IMR-90 (cell line): ENCODE measurements at regions not wholly inside any gene's neighbourhood (a gene's known extent, or its start where the extent isn't known, plus 50 kb on each side); places are given as distances from the start of the nearest gene placed in this dataset.

Source experiments
- ATAC-seq: fragments of 200-7000 bp; cut with Tn5 transposase; 2 replicates; pipeline ENCODE4 v1.9.1; 2020; ENCODE audit warnings: low read depth, mild to moderate bottlenecking, moderate library complexity
- BruUV-seq: library from RNA; stranded (reverse); fragments of 400-500 nt; replicated peaks from 2 replicates; lab custom pipeline; 2021; lab: Mats Ljungman, UMichigan
- CTCF ChIA-PET: fragments of 300-600 bp; formaldehyde crosslinking; extraction: SDS; loops from one replicate; lab custom pipeline; 2021; ENCODE audit warnings: antibody characterized with exemption; lab: Yijun Ruan, JAX
- POLR2A ChIA-PET: fragments of 300-600 bp; sonication (Branson Sonifier 250); formaldehyde crosslinking; loops from one replicate; lab custom pipeline; 2022; ENCODE audit warnings: antibody characterized with exemption; ENCODE audit not compliant: unreplicated experiment; lab: Charles Lee
- DNase-seq: peaks from one replicate; pipeline ENCODE4 v3.0.0; 2013
- H2AFZ ChIP-seq: replicated peaks from 2 replicates; pipeline ENCODE3; 2013; ENCODE audit warnings: low read length, mild to moderate bottlenecking; ENCODE audit not compliant: poor library complexity
- H2AK5ac ChIP-seq: 2 replicates; pipeline ENCODE4 v1.6.1; 2013; ENCODE audit warnings: low read depth, low read length, inconsistent platforms
- H2AK9ac ChIP-seq: replicated peaks from 2 replicates; pipeline ENCODE3; 2013; ENCODE audit warnings: mild to moderate bottlenecking, low read depth, low read length, moderate library complexity; ENCODE audit not compliant: poor library complexity
- H2BK120ac ChIP-seq: 2 replicates; pipeline ENCODE4 v1.6.1; 2013; ENCODE audit warnings: low read depth, low read length, inconsistent platforms
- H2BK15ac ChIP-seq: 3 replicates; pipeline ENCODE4 v1.6.1; 2013; ENCODE audit warnings: low read depth, low read length, inconsistent platforms
- H2BK20ac ChIP-seq: 2 replicates; pipeline ENCODE4 v1.6.1; 2013; ENCODE audit warnings: low read depth, mild to moderate bottlenecking, inconsistent platforms, low read length, moderate library complexity
- H2BK5ac ChIP-seq: 2 replicates; pipeline ENCODE4 v1.6.1; 2013; ENCODE audit warnings: mild to moderate bottlenecking, low read depth, low read length, inconsistent platforms; ENCODE audit not compliant: poor library complexity, severe bottlenecking
- H3K14ac ChIP-seq: replicated peaks from 2 replicates; pipeline ENCODE4 v1.6.1; 2013; ENCODE audit warnings: low read depth, low read length, inconsistent platforms
- H3K18ac ChIP-seq: 2 replicates; pipeline ENCODE4 v1.6.1; 2013; ENCODE audit warnings: low read depth, low read length, control low read depth
- H3K23ac ChIP-seq: 2 replicates; pipeline ENCODE4 v1.6.1; 2013; ENCODE audit warnings: low read depth, low read length, inconsistent platforms
- H3K27ac ChIP-seq: 2 replicates; pipeline ENCODE4 v1.5.1; 2013; ENCODE audit warnings: mild to moderate bottlenecking, control low read depth, low read length; ENCODE audit not compliant: insufficient read depth
- H3K27me3 ChIP-seq: 2 replicates; pipeline ENCODE4 v1.6.1; 2013; ENCODE audit warnings: low read length; ENCODE audit not compliant: control insufficient read depth, insufficient read depth
- H3K36me3 ChIP-seq: 2 replicates; pipeline ENCODE4 v1.6.1; 2013; ENCODE audit warnings: low read length, mixed read lengths; ENCODE audit not compliant: control insufficient read depth, insufficient read depth
- H3K4ac ChIP-seq: 2 replicates; pipeline ENCODE4 v1.6.1; 2013; ENCODE audit warnings: low read depth, low read length, inconsistent platforms
- H3K4me1 ChIP-seq: 2 replicates; pipeline ENCODE4 v1.6.1; 2013; ENCODE audit warnings: low read length, mixed read lengths; ENCODE audit not compliant: control insufficient read depth, insufficient read depth
- H3K4me2 ChIP-seq: 2 replicates; pipeline ENCODE4 v1.6.1; 2013; ENCODE audit warnings: low read depth, mild to moderate bottlenecking, control low read depth, low read length, moderate library complexity
- H3K4me3 ChIP-seq: 2 replicates; pipeline ENCODE4 v1.5.1; 2013; ENCODE audit warnings: low read depth, mild to moderate bottlenecking, control low read depth, low read length, moderate library complexity; ENCODE audit not compliant: insufficient read depth
- H3K56ac ChIP-seq: 2 replicates; pipeline ENCODE4 v1.6.1; 2013; ENCODE audit warnings: low read length, inconsistent platforms; ENCODE audit not compliant: insufficient read depth; ENCODE audit errors: extremely low read depth
- H3K79me1 ChIP-seq, 2 experiments: 2 replicates each; pipeline ENCODE4 v1.6.1; 2013; ENCODE audit warnings: low read length in 2 of 2, inconsistent platforms in 1 of 2, low read depth in 1 of 2
- H3K9ac ChIP-seq: 2 replicates; pipeline ENCODE4 v1.6.1; 2013; ENCODE audit warnings: low read depth, low read length, control low read depth
- H3K9me1 ChIP-seq: 2 replicates; pipeline ENCODE4 v1.6.1; 2013; ENCODE audit warnings: low read length, inconsistent platforms; ENCODE audit not compliant: insufficient read depth
- H3K9me3 ChIP-seq: 2 replicates; pipeline ENCODE4 v1.6.1; 2013; ENCODE audit warnings: low read length; ENCODE audit not compliant: control insufficient read depth, insufficient read depth
- H4K20me1 ChIP-seq: 2 replicates; pipeline ENCODE4 v1.6.1; 2013; ENCODE audit warnings: low read length, inconsistent platforms; ENCODE audit not compliant: insufficient read depth
- H4K5ac ChIP-seq: 2 replicates; pipeline ENCODE4 v1.6.1; 2013; ENCODE audit warnings: mild to moderate bottlenecking, low read depth, low read length, control low read depth
- H4K8ac ChIP-seq, 2 experiments: 2 replicates each; pipeline ENCODE4 v1.6.1; 2013; ENCODE audit warnings: low read depth in 2 of 2, low read length in 2 of 2, control low read depth in 1 of 2, inconsistent platforms in 1 of 2
- H4K91ac ChIP-seq: 2 replicates; pipeline ENCODE4 v1.6.1; 2013; ENCODE audit warnings: low read depth, low read length, inconsistent platforms; ENCODE audit not compliant: insufficient read depth
- CHD1 ChIP-seq: IDR thresholded peaks from 2 replicates; pipeline ENCODE4 v1.6.1; 2012; ENCODE audit warnings: low read depth, low read length, improper control_type of control experiment
- RCOR1 ChIP-seq: IDR thresholded peaks from 2 replicates; pipeline ENCODE4 v1.6.1; 2012; ENCODE audit warnings: mild to moderate bottlenecking, low read length, improper control_type of control experiment; ENCODE audit not compliant: insufficient replicate concordance
- RFX5 ChIP-seq: IDR thresholded peaks from 2 replicates; pipeline ENCODE4 v1.8.0; 2012; ENCODE audit warnings: low read depth, mild to moderate bottlenecking, low read length, moderate library complexity
- WGBS, 2 experiments: methylation state at CpG; one replicate each; pipeline versions ENCODE4 v1.1.5 to v1.1.7; 2013; ENCODE audit warnings: missing lambda C conversion rate in 2 of 2; ENCODE audit not compliant: insufficient read length in 1 of 2; ENCODE audit errors: extremely low coverage in 2 of 2; 5-methylcytosine and 5-hydroxymethylcytosine counted together
- dilution Hi-C: fragments of 300-500 bp; cut with HindIII; formaldehyde crosslinking; loops from one replicate; pipeline ENCODE4 v1.14.3; 2018; ENCODE audit warnings: low sequenced_read_pairs; ENCODE audit not compliant: unreplicated experiment
- in situ Hi-C: fragments of 300-500 bp; cut with MboI; formaldehyde crosslinking; loops from 3 replicates; pipeline ENCODE4 v1.14.3; 2019; ENCODE audit warnings: low sequenced_read_pairs, inconsistent platforms, mixed read lengths
- intact Hi-C: fragments of 100-400 bp; cut with micrococcal nuclease; formaldehyde crosslinking; loops from 2 replicates; pipeline ENCODE4 v1.10.0; 2022
- TF ChIP-seq, protein P1 (sequence below): fragments of 150-350 bp; IDR thresholded peaks from 2 replicates; pipeline ENCODE4 v1.6.1; 2017; ENCODE audit warnings: mild to moderate bottlenecking, antibody characterized with exemption, low read length, low read depth
- TF ChIP-seq, protein P2 (sequence below): conservative IDR thresholded peaks from 2 replicates; pipeline ENCODE4 v1.5.1; 2012; ENCODE audit warnings: mild to moderate bottlenecking, low read depth, low read length, improper control_type of control experiment

DNA sequence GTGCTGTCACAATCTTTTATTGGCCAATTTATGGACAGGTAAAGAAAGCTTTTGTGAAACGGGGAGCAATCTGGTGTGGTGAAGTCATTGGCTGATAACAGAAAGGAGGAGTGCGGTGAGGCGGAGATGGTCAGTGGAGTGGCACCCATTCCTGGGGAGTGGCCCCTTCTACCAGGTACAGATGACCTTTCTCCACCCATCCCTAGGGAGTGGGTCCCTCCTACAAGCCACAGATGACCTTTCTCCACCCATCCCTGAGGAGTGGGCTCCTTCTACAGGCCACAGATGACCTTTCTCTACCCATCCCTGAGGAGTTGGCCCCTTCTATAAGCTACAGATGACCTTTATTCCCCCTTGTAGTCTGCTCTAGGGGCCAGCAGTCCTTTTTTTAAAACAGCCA, 267.6 kb upstream of the IRX2 start:
- H3K4me2 ChIP-seq, result no peak overlapping the region
- intact Hi-C loops, result no loop called here

More for the DNA sequence above, 267.6 kb upstream of the IRX2 start:
- ATAC-seq, result no peak
- in situ Hi-C loops, result no loop called here
- H2AFZ ChIP-seq, result no peak overlapping the region
- H3K23ac ChIP-seq, result no peak overlapping the region
- no CpG with 5 or more reads among the region's 3 CpGs for WGBS, 2 experiments
- H4K5ac ChIP-seq, result no peak overlapping the region
- H2BK120ac ChIP-seq, result no peak overlapping the region
- no peak overlapping the region for H3K27ac ChIP-seq
- no peaks in the 10 kb centered on the region for H3K79me1 ChIP-seq
- no peak overlapping the region for H3K4me3 ChIP-seq
- H3K9ac ChIP-seq, result no peak overlapping the region
- H3K4ac ChIP-seq, result no peak overlapping the region
- H3K56ac ChIP-seq, result no peak overlapping the region
- H3K36me3 ChIP-seq, result no peaks in the 10 kb centered on the region
- H2BK15ac ChIP-seq, result no peak overlapping the region
- ChIA-PET POLR2A (no interaction called here), CTCF (no interaction called here)
- H2BK20ac ChIP-seq, result no peak overlapping the region
- H3K14ac ChIP-seq, result no peak overlapping the region
- H3K9me1 ChIP-seq, result no peaks in the 10 kb centered on the region
- dilution Hi-C loops, result no loop called here
- no peak overlapping the region for H2AK5ac ChIP-seq
- H4K8ac ChIP-seq, result no peak overlapping the region
- no peak overlapping the region for H2BK5ac ChIP-seq
- BruUV-seq, result no TSS peak
- no peaks in the 10 kb centered on the region for H3K27me3 ChIP-seq
- DNase-seq, result no peak
- no peak overlapping the region for H2AK9ac ChIP-seq
- H3K9me3 ChIP-seq, result peaks cover 8% of the 10 kb centered on the region
- no peak overlapping the region for H4K91ac ChIP-seq
- no peaks in the 10 kb centered on the region for H3K4me1 ChIP-seq
- TF ChIP-seq CHD1, result no peak
- TF ChIP-seq, protein P1, sequence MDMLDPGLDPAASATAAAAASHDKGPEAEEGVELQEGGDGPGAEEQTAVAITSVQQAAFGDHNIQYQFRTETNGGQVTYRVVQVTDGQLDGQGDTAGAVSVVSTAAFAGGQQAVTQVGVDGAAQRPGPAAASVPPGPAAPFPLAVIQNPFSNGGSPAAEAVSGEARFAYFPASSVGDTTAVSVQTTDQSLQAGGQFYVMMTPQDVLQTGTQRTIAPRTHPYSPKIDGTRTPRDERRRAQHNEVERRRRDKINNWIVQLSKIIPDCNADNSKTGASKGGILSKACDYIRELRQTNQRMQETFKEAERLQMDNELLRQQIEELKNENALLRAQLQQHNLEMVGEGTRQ, result no peak
- TF ChIP-seq, protein P2, sequence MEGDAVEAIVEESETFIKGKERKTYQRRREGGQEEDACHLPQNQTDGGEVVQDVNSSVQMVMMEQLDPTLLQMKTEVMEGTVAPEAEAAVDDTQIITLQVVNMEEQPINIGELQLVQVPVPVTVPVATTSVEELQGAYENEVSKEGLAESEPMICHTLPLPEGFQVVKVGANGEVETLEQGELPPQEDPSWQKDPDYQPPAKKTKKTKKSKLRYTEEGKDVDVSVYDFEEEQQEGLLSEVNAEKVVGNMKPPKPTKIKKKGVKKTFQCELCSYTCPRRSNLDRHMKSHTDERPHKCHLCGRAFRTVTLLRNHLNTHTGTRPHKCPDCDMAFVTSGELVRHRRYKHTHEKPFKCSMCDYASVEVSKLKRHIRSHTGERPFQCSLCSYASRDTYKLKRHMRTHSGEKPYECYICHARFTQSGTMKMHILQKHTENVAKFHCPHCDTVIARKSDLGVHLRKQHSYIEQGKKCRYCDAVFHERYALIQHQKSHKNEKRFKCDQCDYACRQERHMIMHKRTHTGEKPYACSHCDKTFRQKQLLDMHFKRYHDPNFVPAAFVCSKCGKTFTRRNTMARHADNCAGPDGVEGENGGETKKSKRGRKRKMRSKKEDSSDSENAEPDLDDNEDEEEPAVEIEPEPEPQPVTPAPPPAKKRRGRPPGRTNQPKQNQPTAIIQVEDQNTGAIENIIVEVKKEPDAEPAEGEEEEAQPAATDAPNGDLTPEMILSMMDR, result no peak
- TF ChIP-seq RFX5, result no peak
- no peak for TF ChIP-seq RCOR1
- no peaks in the 10 kb centered on the region for H4K20me1 ChIP-seq
- no peak overlapping the region for H3K18ac ChIP-seq
